Activated T-cell treated with anti-CD3 and anti-CD28 coated beads for 48 hours (primary cell): ENCODE measurements at regions not wholly inside any gene's neighbourhood (a gene's known extent, or its start where the extent isn't known, plus 50 kb on each side); places are given as distances from the start of the nearest gene placed in this dataset.
"Not testable (repeated sequence)": the region's sequence is repeated elsewhere in the genome, so short reads cannot be mapped to it uniquely, and the experiment has no call there.

Experiments used
- DNase-seq: peaks from one replicate; pipeline ENCODE4 v3.0.0-alpha.2; 2020; ENCODE audit warnings: low read depth

DNA sequence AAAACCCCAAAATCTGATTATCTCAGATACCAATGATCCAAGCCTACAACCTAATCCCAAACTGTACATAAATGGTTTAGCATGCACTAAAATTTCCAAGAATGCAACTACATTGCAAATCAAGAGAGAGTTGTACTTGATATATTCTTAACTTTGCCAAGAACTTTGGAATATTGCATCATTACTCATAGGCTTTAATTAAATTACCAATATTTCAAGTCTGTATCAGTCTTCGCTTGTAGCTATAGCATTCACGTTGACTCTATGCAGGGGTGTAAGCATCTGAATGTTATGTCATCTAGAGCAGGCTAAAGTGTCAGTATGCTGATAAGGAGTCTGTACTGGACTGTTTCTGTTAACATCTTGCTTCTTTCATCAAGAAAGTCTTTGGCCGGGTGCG, 56.3 kb downstream of the FOXI3 start:
- no peak for DNase-seq

- no peak for DNase-seq
Observed at GRCh38 chr2:88377641-88377991, 74.9 kb downstream of the FOXI3 start.

GRCh38 chr2:88372042-88372441, 80.5 kb downstream of the FOXI3 start:
- no peak for DNase-seq

DNA sequence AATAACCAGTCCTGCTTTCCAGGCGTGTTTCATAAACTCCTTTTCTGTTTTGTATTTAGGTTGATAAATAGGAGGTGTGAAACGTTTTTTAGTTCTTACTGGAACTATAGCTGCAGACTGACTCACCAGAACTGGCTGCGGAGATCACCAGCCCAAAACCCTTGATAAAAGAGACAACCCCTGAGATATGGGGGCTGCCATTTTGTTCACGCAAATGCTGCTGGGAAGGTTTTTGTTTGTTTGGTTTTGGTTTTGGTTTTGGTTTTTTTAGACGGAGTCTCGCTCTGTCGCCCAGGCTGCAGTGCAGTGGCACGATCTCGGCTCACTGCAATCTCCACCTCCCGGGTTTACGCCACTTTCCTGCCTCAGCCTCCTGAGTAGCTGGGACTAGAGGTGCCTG, 87.1 kb downstream of the FOXI3 start:
- not testable (repeated sequence) for DNase-seq

DNA sequence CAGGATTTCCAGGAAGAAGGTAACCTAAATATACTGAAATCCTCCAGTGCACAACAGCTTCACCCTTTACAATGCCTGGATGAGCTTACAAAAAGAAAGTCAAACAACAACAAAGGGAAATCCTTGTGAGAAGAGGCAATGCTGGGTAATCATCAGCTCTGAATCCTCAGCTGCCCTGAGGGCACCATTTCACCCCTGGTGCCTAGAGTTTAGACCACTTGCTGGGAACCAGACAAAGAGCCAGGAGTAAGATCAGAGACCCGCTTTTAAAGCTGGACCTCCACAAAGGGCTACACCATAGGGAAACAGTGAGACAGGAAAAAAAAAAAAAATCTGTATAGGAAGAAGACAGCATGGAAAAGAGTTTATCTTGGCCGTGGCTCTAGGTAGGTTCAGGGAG, 97.0 kb downstream of the FOXI3 start:
- no peak for DNase-seq

DNA sequence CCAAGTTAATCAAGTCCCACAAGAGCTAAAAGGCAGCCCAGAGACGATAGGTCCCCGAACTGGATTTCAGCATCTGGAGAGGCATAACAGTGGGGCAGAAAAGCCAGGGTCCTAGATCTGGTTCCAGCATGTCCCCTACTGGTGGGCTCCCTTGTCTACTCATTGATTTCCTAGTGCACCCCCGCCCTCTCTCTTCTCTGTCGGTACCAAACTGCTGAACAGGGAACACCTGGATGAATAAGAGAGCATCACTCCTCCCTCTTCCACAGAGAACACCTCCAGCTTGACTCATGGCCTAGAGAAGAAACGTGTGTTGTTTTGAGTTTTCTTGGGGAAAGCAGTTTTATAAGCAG, 101.3 kb downstream of the FOXI3 start:
- DNase-seq: no peak

DNA sequence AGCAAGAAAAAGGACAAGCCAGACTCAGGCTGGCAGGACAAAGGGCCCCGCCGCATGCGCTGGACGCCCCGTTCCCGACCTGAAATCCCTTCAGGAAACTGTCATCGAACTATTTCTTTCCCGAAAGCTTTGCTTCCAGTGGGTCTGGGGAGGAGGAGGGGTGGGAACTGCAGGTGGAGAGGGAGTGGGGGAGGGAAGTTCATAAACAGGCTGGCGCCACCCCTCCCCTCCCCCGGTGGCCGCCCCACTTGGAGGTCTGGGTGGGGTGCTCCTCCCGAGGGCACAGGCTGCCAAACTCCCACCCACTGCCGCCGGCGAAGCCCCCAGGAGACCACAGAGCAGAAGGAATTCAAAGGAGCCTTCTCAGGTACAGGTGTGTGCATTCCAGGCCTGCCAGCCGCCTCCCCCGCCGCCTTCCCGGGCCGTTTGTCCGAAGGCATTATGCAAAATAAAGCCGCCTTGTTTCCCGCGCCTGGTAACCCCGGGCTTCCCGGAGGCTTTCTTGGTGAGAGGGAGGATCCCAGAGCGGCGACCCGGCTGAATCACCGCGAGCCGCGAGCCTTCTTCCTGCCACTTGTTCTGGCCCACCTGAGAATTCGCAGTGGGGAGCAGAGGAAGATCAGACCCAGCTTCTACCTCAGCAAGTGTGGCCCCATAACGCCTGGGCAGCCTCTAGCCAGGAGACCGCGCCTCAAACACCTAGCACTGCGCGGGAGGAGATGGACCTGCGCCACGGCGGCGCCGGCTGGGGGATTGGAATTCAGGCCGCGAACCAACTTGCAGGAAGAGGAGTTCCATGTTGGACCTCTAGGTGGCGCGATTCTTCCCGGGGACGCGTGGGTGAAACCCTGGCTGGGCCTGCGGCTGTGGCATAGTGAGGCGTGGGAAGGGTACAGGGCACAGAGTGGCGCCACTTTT, 101.9 kb downstream of the FOXI3 start:
- peak; percentile 63 for DNase-seq

DNA sequence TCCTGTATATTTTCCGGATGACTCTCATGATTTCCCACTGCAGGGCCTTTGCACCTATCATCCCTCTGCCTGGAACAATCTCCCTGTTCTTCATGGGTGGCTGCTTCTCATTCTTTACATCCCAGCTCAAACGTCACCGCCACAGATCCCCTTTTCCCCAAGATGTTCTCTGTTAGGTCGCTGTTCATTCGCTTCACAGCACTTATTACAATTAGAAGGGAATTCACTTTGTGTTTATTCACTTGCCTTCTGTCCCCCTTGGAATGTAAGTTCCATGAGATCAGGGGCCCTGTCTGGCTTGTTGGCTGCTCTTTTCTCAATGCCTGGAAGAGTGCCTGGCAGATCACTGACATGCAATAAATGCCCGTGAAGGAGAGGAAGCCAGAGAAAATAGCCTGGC, 106.7 kb downstream of the FOXI3 start:
- DNase-seq: no peak

DNA sequence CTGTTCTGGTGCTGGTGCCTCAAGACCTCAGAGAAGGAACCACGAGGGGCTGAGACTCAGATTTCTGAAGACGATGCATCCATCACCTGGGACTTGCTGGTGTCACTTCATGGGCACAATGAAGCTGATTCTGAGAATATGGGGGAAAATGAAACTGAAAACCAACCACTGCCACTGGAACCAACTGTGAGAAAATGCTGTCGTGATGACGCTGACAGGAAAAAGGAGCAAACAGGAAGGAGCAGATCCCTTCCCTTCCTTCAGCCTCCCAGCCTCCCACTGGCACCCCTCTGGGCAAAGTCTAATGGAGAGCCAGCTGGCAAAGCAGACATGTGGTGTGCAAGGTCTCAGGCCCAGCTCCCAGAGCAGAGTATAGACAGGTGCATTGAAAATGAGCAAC, 109.7 kb downstream of the FOXI3 start:
- no peak for DNase-seq

- no peak for DNase-seq
Observed at GRCh38 chr2:88334418-88334817, 118.1 kb downstream of the FOXI3 start.

- no peak for DNase-seq
Observed at GRCh38 chr2:88331239-88331638, 121.3 kb downstream of the FOXI3 start.

DNA sequence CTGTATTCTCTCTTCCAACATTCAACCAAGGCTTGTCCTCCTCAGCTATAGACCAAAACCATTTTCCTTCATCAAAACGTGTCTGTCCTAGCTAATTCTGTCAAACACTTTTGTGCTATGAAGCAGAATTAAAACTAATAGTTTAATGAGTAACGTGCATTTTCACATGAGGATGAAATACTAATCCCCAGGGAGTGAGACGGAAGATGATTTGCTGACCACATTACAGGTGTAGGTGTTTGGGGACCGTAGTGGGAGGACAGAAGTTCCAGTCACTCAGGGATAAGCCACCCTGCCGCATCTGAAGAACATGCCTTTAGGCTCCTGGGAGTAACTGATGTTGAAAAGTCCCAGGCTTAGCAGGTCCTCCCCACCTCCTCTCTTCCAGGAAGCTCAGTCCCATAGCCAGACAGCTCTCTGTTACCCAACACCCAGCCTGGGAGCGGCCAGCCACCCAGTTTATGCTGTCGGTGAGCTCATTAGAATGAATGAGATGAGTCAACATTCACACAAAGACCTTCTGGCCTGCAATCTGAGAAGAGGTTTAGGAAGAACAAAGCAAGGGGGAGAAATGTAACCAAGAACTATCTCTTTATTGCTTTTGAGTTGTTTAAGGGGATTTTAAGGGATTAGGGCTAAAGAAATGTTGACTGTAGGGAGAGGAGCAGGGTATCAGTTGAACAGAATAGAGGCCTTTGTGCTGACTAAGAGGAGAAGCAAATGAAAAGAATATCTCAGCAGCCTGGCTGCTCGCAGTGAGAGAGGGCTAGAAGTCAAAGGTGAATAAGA, 122.5 kb downstream of the FOXI3 start:
- no peak for DNase-seq

- no peak for DNase-seq
Observed at GRCh38 chr2:88321449-88322248, 130.8 kb downstream of the FOXI3 start.

DNA sequence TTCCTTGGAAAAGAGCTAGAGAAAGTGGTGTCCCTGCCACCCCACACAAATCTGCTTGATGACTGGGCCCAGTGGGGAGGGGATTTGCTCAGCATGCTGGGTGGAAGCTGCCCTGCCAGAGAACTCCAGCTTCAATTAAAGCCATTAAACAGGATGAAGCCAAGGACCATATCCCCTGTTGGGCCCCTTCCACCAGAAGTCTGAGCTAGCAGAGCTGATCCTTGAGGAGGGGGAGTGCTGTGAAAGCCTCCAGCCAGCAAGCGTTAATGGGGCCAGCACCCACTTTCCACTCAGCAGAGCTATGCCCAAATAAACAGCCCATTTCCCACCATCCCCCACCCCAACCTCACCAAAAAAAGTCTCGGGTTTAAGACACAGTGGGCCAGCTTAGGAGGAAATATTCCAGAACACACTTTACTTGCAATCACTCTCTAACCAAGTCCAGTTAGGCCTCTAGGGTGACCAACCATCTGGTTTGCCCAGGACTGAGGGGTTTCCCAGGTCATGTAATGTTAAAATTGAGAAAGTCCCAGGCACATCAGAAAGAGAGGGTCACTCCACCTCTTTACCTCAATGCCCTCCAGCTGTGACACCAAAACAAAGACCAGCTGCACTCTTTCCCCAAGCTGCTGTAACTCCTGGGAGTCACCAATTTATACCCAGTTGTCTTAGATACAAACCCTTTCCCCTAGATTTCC, 132.3 kb downstream of the FOXI3 start:
- DNase-seq: no peak

DNA sequence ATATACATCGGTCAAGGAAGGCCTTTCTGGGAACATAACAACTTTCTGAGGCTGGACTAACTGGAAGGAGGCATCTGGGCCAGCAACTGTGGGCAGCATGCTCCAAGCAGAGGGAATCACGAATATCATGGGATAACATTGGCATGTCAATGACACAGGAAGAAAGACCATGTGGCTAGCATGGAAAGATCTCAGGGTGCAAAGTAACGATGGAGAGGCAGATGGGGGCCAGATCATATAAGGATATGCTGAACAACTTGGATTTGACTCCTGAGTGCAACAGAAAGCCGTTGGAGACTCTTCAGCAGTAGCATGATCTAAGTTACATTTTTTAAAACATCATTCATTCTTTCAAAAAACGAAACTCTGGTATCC, 133.6 kb downstream of the FOXI3 start:
- no peak for DNase-seq

GRCh38 chr2:88318071-88318955, 134.2 kb downstream of the FOXI3 start:
- DNase-seq: no peak

DNA sequence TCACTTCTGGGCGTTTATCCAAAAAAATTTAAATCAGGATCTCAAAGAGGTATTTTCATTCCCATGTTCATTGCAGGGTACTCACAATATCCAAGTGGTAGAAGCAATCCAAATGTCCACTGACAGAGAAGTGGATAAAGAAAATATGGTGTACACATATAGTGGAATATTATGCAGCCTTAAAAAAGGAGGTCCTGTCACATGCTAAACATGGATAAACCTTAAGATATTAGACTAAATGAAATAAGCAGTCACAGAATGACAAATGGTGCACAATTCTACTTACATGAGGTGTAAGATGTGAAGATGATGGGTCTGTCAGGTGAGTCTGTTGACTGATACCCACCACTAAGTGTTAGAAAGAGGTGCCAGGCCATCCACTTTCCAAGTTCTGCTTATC, 140.6 kb downstream of the THNSL2 start:
- DNase-seq: no peak

- peak; percentile 1 for DNase-seq
Observed at GRCh38 chr2:88307817-88308216, 137.7 kb downstream of the THNSL2 start.

DNA sequence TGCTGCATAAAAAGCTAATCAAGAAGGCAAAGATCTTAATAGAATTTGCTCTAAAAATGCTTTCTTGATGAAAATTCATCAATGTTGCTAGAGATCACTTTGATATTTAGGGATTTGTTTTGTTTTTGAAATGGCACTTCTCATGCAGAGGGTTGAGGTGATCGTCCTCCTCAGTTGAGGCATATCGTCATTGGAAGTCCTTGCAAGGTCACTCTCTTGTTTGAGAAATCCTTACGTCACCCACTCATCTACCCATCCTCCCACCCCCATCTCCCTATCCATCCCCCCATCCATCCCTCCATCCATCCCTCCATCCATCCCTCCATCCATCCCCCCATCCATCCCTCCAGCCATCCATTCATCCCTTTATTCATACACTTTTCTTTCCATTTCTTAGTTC, 133.7 kb downstream of the THNSL2 start:
- no peak for DNase-seq

GRCh38 chr2:88296247-88296646, 126.1 kb downstream of the THNSL2 start:
- no peak for DNase-seq
